H1 (cell line): ENCODE measurements at regions not wholly inside any gene's neighbourhood (a gene's known extent, or its start where the extent isn't known, plus 50 kb on each side); places are given as distances from the start of the nearest gene placed in this dataset.

ENCODE experiments used
- CTCF ChIP-seq, 3 experiments: IDR thresholded peaks; 1 replicate in 2 of 3; 2 replicates in 1 of 3; pipeline versions ENCODE4 v1.5.1 to v1.6.1; 2011; ENCODE audit warnings: low read length in 3 of 3, mild to moderate bottlenecking in 3 of 3, inconsistent platforms in 2 of 3, low read depth in 1 of 3, moderate library complexity in 1 of 3; ENCODE audit not compliant: insufficient read depth in 1 of 3; ENCODE audit errors: control extremely low read depth in 1 of 3
- MAX ChIP-seq: IDR thresholded peaks from 2 replicates; pipeline ENCODE4 v1.6.1; 2012; ENCODE audit warnings: inconsistent platforms
- POLR2A ChIP-seq, 2 experiments: IDR thresholded peaks; 1 replicate in 1 of 2; 2 replicates in 1 of 2; pipeline ENCODE4 v1.6.1; 2011; ENCODE audit warnings: low read depth in 2 of 2, low read length in 2 of 2, mild to moderate bottlenecking in 2 of 2; ENCODE audit errors: control extremely low read depth in 1 of 2
- POLR2AphosphoS5 ChIP-seq: IDR thresholded peaks from 2 replicates; pipeline ENCODE4 v1.6.1; 2011; ENCODE audit warnings: low read depth, low read length
- RFX5 ChIP-seq: IDR thresholded peaks from 2 replicates; pipeline ENCODE4 v1.6.1; 2011; ENCODE audit warnings: low read depth, low read length, improper control_type of control experiment, borderline replicate concordance
- TAF1 ChIP-seq: IDR thresholded peaks from 2 replicates; pipeline ENCODE4 v1.6.1; 2011; ENCODE audit warnings: mild to moderate bottlenecking, low read depth, low read length

GRCh38 chr4:101563126-101563525 is 215.8 kb upstream of the PPP3CA start:
- TF ChIP-seq POLR2A (IDR thresholded peaks at IDR 0.05; ENCODE audit: control extremely low read depth in 1 of 2, low read depth in 2 of 2, low read length in 2 of 2) (no peak), MAX (no peak), CTCF (IDR thresholded peaks at IDR 0.05; ENCODE audit: control extremely low read depth in 1 of 3, insufficient read depth in 1 of 3, low read depth in 1 of 3, low read length in 3 of 3) (no peak), TAF1 (no peak), POLR2AphosphoS5 (no peak), RFX5 (no peak)
